ENCODE measurements at regions not wholly inside any gene's neighbourhood (a gene's known extent, or its start where the extent isn't known, plus 50 kb on each side); places are given as distances from the start of the nearest gene placed in this dataset.
"Not testable (repeated sequence)": the region's sequence is repeated elsewhere in the genome, so short reads cannot be mapped to it uniquely, and the experiment has no call there.

DNA sequence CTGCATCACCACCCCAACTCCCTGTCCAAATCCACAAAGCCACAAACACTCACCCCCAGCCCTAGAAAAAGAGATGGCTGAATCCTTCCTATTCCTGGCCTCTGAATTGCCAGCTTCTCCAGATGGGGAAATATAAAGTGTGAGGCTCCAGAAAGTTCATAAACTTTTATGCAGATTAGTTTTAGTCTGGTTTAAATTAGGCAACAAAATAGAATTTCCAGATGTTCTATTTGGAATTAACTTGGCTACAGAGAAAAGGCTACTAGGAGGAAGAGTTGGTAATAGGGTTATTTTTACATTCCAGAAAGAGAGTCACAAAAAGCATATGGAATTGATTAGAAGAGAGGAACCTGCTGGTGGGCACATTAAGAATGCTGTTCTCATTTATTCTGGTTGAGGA, 56.0 kb downstream of the EN1 start:
- no peak for DNase-seq (ENCODE audit: low read depth)

DNA sequence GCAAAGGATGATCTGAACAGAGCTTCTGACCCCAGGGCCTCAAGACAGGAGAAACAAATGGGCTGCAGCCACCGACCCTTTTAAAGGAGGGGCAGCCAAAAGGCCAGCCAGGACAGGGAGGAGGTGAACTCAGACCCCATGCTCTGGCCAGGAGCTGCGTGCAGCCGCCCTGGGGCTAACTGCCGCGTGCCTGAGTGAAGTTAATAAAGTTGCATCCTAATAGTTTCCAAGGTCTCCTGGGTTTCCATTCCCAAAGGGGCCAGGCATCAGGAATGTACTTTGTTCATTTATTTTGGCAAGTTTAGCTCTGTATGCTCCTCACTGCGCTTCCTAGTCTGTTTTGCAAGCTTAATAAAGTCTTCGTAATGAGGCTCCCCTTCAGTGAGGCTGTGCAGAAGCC, 60.7 kb downstream of the EN1 start:
- no peak for DNase-seq (ENCODE audit: low read depth)

DNA sequence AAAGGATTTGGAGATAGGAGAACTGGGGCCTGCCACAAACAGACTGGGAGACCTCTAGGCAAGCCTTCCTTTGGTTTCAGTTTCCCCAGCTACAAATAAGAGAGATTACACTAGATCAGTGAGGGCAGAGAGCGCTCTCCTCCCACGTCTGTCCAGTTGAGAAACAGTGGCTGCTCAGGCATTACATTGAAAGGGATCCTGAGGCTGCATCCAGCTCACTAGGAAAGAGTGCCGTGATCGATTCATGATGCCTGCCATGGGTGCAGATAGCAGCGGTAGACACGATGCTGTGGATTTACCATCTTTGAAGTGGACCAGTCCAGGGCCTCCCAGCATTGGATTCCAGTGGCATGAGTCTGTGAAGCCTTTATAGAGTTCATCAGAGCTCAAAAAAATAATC, 62.6 kb downstream of the EN1 start:
- no peak for DNase-seq (ENCODE audit: low read depth)

DNA sequence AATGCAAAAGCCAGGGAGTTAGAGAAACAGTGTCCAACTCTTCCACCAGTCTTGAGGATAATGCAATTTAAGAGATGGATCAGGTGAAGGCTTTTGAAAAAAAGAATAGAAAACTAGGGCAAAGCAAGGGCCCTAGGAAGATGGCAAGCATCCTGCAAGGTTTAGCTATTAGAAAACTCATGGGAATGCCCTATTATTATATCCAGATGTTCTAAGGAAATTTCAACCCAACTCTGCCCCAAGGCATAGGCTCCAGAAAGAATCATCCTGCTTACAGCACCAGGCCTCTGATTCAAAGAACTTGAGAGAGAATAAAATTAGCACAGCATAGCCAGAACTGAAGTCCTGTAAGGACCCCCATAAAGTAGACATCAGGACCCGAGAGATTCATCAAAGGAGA, 68.1 kb downstream of the EN1 start:
- no peak for DNase-seq (ENCODE audit: low read depth)

DNA sequence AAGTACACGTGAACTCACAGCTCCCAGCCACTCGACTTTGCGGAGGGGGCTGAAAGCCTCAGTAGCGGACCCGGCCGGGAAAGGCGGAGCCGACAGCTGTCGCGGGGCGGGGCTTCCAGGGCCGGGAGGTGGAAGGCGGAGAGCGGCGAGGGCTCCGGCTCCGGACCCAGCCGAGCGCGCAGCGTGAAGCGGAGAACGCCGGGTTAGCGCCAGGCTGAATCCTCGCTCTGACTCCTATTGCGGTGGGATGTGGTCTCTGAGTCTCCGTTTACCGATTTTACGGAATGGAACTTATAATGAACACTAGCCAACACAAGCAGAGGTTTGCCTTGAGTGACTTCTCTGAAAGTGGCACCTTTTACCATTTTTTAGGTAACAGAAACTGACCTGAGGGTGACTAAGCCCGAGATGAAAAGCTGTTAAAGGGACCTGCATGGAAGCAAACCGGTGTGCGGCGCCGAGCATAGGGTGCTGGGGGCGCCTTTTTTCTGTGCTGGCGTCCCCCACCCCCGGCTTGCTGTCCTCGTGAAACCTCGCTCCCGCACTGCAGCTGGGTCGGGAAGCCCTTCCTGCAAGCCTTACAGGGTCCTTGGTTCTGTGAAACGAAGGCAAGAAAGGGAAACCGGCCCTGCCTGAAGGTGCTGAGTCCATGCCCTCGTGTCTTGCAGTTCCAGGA, 72.9 kb downstream of the EN1 start:
- no peak for DNase-seq (ENCODE audit: low read depth)

DNA sequence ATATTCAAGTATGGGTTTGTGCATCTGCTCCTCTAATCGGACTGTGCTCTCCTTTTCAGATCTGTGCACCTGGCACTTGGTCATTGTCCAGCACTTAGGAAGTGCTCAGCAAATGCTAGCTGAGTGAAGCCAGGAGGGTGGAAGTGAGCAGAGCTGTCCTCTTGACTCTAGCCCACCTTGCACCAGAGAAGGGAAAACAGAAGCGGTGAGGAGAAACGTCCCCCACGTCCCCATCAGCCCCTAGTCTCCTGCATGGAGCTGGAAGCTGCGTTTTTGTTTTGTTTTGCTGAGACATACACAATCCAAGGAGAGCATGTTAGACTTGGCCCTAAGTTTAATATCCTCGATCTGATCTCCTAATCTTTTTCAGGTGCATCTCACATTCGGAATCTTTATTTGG, 73.6 kb downstream of the EN1 start:
- DNase-seq (ENCODE audit: low read depth) = no peak

DNA sequence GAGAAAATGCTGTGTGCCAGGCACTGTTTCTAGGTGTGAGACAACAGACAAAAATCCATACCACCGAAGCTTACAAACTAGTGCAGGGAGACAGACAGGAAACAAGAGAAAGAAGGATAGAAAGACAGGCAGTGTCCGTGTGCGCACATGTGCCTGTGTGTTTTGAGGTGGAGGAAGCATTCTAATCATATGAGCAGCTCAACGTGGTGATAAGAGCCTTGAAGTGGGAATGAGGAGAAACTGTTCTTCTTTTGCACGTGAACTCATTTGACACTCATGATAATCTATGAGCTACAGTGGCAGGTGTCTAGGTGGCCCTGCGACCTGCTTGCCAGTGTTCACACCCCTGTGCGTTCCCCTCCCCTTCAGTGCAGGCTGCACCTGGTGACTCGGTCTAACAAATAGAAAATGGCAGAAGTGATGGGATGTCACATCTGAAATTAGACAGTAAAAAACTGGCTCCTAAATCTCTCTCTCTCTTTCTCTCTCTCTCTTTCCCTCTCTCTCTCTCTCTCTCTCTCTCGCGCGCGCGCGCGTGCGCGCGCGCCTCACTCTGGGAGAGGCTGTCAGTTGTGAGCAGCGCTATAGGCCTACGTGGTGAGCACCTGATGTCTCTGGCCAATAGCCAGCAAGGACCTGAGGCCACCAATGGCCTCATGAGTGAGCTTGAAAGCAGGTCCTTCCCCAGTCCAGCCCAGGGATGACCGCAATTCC, 74.8 kb downstream of the EN1 start:
- no peak for DNase-seq (ENCODE audit: low read depth)

DNA sequence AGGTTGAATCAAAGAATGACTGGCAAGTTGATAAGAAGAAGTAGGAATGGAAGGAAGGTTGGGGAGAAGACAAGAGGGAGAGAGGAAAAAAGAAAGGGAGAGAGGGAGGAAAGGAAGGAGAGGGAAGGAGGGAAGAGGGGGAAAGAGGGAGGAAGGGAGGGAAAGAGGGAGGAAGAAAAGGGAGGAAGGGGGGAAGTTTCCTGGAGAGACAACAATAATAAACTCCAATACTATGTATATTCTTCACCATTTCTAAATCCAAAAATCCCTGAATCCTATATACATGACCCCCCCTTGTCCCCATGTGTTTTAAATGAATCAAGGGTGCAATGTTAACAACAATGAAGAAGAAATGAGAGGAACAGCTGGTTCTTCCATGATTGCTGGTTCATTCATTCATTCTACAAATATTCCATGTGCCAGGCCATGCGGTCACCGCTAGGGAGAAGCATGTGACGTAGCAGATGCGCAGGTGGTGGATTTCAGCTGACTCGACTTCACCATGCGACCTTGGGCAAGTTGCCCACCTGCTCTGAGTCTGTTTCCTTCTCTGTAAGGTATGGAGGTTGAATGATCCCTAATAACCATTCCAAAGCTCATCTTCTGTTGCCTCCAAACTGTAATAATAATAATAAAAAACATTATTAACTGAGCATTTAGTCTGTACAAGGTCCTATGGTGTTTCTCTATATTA, 77.6 kb downstream of the EN1 start:
- DNase-seq (ENCODE audit: low read depth) = no peak

DNA sequence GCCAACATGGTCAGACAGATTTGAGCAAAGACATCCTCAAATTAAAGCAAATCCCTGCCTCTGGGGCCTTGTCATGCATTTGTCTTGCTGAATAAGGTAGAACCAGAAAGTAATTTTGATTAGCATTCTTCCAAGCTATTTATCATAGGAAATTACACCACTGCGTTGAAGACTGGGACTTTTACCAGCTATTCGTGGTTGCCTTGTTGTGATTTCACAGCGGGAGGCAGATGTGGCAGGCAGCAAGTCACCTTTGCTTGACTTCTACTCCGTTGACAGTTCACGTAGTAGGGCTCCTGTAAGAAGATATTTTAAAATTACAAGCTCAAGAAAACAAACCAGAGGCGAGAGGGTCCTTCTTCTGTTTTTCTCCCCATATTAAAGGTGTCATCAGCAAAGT, 80.6 kb downstream of the EN1 start:
- no peak for DNase-seq (ENCODE audit: low read depth)

- no peak for DNase-seq (ENCODE audit: low read depth)
Observed at GRCh38 chr2:118764855-118765254, 82.6 kb downstream of the EN1 start.

- no peak for DNase-seq (ENCODE audit: low read depth)
Observed at GRCh38 chr2:118763797-118764196, 83.7 kb downstream of the EN1 start.

DNA sequence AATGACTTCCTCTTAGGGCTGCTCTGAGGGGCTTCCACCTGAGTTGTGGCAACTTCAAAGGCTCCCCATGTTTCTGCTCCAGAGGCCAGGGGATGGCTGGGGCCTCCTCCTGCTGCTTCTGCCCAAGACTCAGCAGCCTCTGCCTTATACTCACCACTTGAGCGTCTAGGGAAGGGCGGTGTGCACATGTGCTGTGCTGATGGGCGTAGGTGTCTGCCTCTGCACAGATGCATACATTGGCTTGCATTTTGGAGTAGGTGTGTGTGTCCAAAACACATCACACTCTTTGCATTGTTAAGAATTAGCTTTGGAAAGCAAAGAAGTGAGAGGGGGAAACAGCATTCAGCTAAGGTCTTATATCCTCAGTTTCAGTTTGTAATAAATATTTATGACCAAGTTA, 85.2 kb downstream of the EN1 start:
- DNase-seq (ENCODE audit: low read depth) = no peak

DNA sequence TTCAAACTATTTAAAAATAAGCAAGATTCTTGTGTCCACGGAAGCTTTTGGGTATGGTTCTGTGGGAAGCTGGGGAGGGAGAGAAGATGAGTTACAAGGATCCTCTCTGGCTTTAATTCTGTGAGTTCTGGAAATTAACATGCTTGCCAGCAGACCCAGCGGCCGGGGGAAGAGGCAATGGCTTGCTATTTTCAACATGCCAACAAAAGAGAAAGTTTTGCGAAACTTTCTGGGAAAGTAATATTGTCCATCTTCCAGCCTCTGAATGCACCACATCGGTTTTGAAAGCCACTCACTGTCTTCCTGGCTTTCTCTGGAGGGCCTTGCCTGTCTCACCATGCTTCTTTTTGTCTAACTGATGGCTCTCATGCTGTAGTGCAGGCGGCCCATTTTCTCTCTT, 85.7 kb downstream of the EN1 start:
- no peak for DNase-seq (ENCODE audit: low read depth)

DNA sequence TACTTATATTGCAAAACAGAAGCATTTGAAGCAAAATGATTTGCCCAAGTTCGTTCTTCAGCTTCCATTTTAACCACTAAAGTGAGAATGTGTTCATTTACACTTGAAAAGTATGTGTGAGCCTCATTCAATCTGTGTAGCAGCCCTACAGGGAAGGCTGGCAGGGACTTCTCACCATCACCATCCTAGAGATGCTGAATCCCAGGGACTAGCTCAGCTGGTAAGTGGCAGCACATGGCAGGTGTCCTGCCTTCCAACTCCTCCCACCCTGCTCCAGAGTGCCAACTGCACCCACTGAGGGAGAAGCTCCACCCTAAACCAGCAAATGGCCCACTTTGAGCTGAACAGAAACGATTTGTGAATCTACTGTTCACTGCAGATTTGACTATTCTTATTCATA, 91.5 kb downstream of the EN1 start:
- DNase-seq (ENCODE audit: low read depth) = no peak

DNA sequence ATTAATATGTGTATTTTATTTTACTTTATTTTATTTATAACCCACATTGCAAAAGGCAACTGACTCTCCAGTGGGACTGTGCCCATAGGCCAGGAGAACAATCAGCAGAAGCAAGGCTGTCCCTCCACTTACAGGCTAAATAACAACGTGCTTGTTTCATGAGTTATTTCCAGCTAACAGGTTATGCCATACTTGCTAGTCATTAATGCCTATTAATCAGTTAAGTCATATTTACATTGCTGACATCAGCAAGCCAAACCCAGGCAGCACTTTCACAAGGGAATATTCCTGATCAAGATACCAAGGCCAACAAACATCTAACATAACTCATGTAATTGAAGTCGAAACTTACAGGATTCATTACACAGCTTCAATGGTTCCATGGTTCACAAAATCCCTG, 92.1 kb downstream of the EN1 start:
- DNase-seq (ENCODE audit: low read depth) = no peak

- DNase-seq (ENCODE audit: low read depth) = no peak
Observed at GRCh38 chr2:118752762-118753429, 94.6 kb downstream of the EN1 start.

DNA sequence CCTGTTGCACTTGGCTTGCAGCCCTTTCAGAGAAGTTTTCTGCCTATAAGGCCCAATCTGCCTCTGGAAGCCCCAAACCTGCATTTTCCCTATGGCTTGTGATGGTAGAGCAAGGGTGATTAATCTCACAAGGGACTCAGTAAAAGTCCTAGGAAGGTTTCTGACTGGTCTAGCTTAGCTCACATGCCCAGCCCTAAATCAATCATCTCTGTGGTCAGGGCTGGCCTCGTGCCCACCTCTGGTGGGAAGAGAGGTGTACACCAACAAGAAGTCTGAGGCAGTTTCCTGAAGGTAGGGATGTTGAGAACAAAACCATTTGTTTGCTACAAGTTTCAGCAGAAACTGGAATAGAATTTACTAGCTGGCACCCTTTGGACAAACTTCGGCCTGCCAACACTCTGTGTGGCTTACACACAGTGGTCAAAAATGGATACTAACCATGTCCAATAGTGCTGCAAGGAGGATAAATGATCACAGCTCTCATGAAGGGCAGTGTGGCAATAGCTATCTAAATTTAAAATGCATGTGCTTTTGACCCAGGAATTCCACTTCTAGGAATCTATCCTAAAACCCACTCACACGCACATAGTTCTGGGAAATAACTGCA, 96.4 kb downstream of the EN1 start:
- no peak for DNase-seq (ENCODE audit: low read depth)

GRCh38 chr2:118748245-118748885, 99.1 kb downstream of the EN1 start:
- DNase-seq (ENCODE audit: low read depth) = peak; percentile 3

- no peak for DNase-seq (ENCODE audit: low read depth)
Observed at GRCh38 chr2:118747637-118748036, 99.8 kb downstream of the EN1 start.

GRCh38 chr2:118747066-118747465, 100.4 kb downstream of the EN1 start:
- no peak for DNase-seq (ENCODE audit: low read depth)

GRCh38 chr2:118744682-118745181, 102.7 kb downstream of the EN1 start:
- DNase-seq (ENCODE audit: low read depth) = not testable (repeated sequence)
